ENCODE measurements at regions not wholly inside any gene's neighbourhood (a gene's known extent, or its start where the extent isn't known, plus 50 kb on each side); places are given as distances from the start of the nearest gene placed in this dataset.
"Not testable (repeated sequence)": the region's sequence is repeated elsewhere in the genome, so short reads cannot be mapped to it uniquely, and the experiment has no call there.

- TF ChIP-seq CTCF (IDR thresholded peaks at IDR 0.05; ENCODE audit: borderline replicate concordance, extremely low read depth, low read length, poor library complexity, severe bottlenecking); EZH2 (IDR thresholded peaks at IDR 0.05; ENCODE audit: borderline replicate concordance, low read depth, low read length, severe bottlenecking): not testable (repeated sequence)
Observed at GRCh38 chr2:131830242-131830945, 302.7 kb downstream of the CCDC74A start.

Data from DND-41 (cell line).